Erythroblast (primary cell): ENCODE measurements at regions not wholly inside any gene's neighbourhood (a gene's known extent, or its start where the extent isn't known, plus 50 kb on each side); places are given as distances from the start of the nearest gene placed in this dataset.

ENCODE experiments used
- GATA1 ChIP-seq: IDR thresholded peaks from 2 replicates; pipeline ENCODE4 v1.6.1; 2011; ENCODE audit warnings: low read depth, mild to moderate bottlenecking, control low read depth, low read length, moderate library complexity
- POLR2A ChIP-seq: IDR thresholded peaks from 2 replicates; pipeline ENCODE4 v1.6.1; 2011; ENCODE audit warnings: mild to moderate bottlenecking, low read length

GRCh38 chr3:25252291-25252690 lies 175.8 kb upstream of the RARB start:
- TF ChIP-seq POLR2A (no peak), GATA1 (no peak)
